HEK293 (cell line): ENCODE measurements at regions not wholly inside any gene's neighbourhood (a gene's known extent, or its start where the extent isn't known, plus 50 kb on each side); places are given as distances from the start of the nearest gene placed in this dataset.

Experiments used
- CTCF ChIA-PET: fragments of 350-600 bp; formaldehyde crosslinking; extraction: SDS; loops from one replicate; lab custom pipeline; 2021; ENCODE audit warnings: antibody characterized with exemption; lab: Yijun Ruan, JAX
- POLR2A ChIA-PET: fragments of 300-600 bp; formaldehyde crosslinking; extraction: SDS; loops from one replicate; lab custom pipeline; 2020; ENCODE audit warnings: antibody characterized with exemption, inconsistent platforms; lab: Yijun Ruan, JAX
- H3K27ac ChIP-seq: fragments of 200-500 bp; sonication (Bioruptor generic); 2 replicates; pipeline ENCODE4 v1.5.1; 2014; ENCODE audit warnings: low read depth, low read length, control low read depth, inconsistent platforms; ENCODE audit errors: extremely low read depth
- H3K36me3 ChIP-seq, 2 experiments: fragments of 200-500 bp in 1 of 2; sonication (Bioruptor generic) in 1 of 2; 1 replicate in 1 of 2; 2 replicates in 1 of 2; pipeline ENCODE4 v1.5.1; 2014 to 2017; ENCODE audit warnings: inconsistent platforms in 2 of 2, low read length in 2 of 2; ENCODE audit not compliant: control insufficient read depth in 2 of 2, insufficient read depth in 1 of 2
- H3K4me1 ChIP-seq: fragments of 200-500 bp; sonication (Bioruptor generic); 2 replicates; pipeline ENCODE4 v1.5.1; 2014; ENCODE audit warnings: mild to moderate bottlenecking, low read length, inconsistent platforms; ENCODE audit not compliant: control insufficient read depth, insufficient read depth
- H3K4me3 ChIP-seq: 2 replicates; pipeline ENCODE4 v1.5.1; 2011; ENCODE audit warnings: low read depth, mild to moderate bottlenecking, control low read depth, low read length, moderate library complexity
- H3K9me3 ChIP-seq: fragments of 200-500 bp; sonication (Bioruptor generic); 2 replicates; pipeline ENCODE4 v1.5.1; 2014; ENCODE audit warnings: low read depth, low read length, inconsistent platforms; ENCODE audit not compliant: control insufficient read depth, insufficient read depth
- FEZF1 ChIP-seq: fragments of 450-650 bp; formaldehyde crosslinking; IDR thresholded peaks from 2 replicates; pipeline ENCODE4 v1.5.1; 2016; ENCODE audit warnings: missing biosample characterization, missing genetic modification characterization
- MEIS1 ChIP-seq: sonication (generic); formaldehyde crosslinking; IDR thresholded peaks from 2 replicates; pipeline ENCODE4 v1.8.1; 2022; ENCODE audit warnings: missing genetic modification reagents, mild to moderate bottlenecking, borderline replicate concordance
- PRDM10 ChIP-seq: fragments of 450-650 bp; formaldehyde crosslinking; IDR thresholded peaks from 2 replicates; pipeline ENCODE4 v1.5.1; 2016; ENCODE audit warnings: missing biosample characterization, missing genetic modification characterization
- SP7 ChIP-seq: fragments of 450-650 bp; formaldehyde crosslinking; IDR thresholded peaks from 2 replicates; pipeline ENCODE4 v1.5.1; 2016; ENCODE audit warnings: missing biosample characterization, missing genetic modification characterization
- ZBTB17 ChIP-seq: fragments of 450-650 bp; formaldehyde crosslinking; IDR thresholded peaks from 2 replicates; pipeline ENCODE4 v1.5.1; 2016; ENCODE audit warnings: missing biosample characterization, missing genetic modification characterization
- ZFP3 ChIP-seq: fragments of 450-650 bp; formaldehyde crosslinking; IDR thresholded peaks from 2 replicates; pipeline ENCODE4 v1.5.1; 2016; ENCODE audit warnings: low read depth, missing biosample characterization, missing genetic modification characterization
- ZFP69B ChIP-seq: fragments of 450-650 bp; formaldehyde crosslinking; IDR thresholded peaks from 2 replicates; pipeline ENCODE4 v1.5.1; 2016; ENCODE audit warnings: missing biosample characterization, missing genetic modification characterization
- ZNF140 ChIP-seq: fragments of 450-650 bp; formaldehyde crosslinking; IDR thresholded peaks from 2 replicates; pipeline ENCODE4 v1.5.1; 2016; ENCODE audit warnings: missing biosample characterization, missing genetic modification characterization
- ZNF146 ChIP-seq: fragments of 450-650 bp; formaldehyde crosslinking; IDR thresholded peaks from 2 replicates; pipeline ENCODE4 v1.5.1; 2016; ENCODE audit warnings: missing biosample characterization, missing genetic modification characterization
- ZNF223 ChIP-seq: fragments of 450-650 bp; formaldehyde crosslinking; IDR thresholded peaks from 2 replicates; pipeline ENCODE4 v1.5.1; 2016; ENCODE audit warnings: missing biosample characterization, missing genetic modification characterization
- ZNF292 ChIP-seq: fragments of 450-650 bp; formaldehyde crosslinking; IDR thresholded peaks from 2 replicates; pipeline ENCODE4 v1.5.1; 2016; ENCODE audit warnings: low read depth, missing biosample characterization, missing genetic modification characterization, borderline replicate concordance
- ZNF302 ChIP-seq: fragments of 450-650 bp; formaldehyde crosslinking; IDR thresholded peaks from 2 replicates; pipeline ENCODE4 v1.5.1; 2016; ENCODE audit warnings: missing biosample characterization, missing genetic modification characterization, low read depth
- ZNF37A ChIP-seq: fragments of 450-650 bp; IDR thresholded peaks from 2 replicates; pipeline ENCODE4 v1.5.1; 2018; ENCODE audit warnings: missing biosample characterization, missing genetic modification characterization
- ZNF558 ChIP-seq: fragments of 450-650 bp; formaldehyde crosslinking; IDR thresholded peaks from 2 replicates; pipeline ENCODE4 v1.5.1; 2016; ENCODE audit warnings: missing biosample characterization, missing genetic modification characterization
- ZNF596 ChIP-seq: fragments of 450-650 bp; IDR thresholded peaks from 2 replicates; pipeline ENCODE4 v1.5.0; 2018; ENCODE audit warnings: missing biosample characterization, mild to moderate bottlenecking, missing genetic modification characterization, moderate library complexity
- ZNF692 ChIP-seq: fragments of 450-650 bp; formaldehyde crosslinking; IDR thresholded peaks from 2 replicates; pipeline ENCODE4 v1.5.1; 2016; ENCODE audit warnings: missing biosample characterization, missing genetic modification characterization
- ZNF707 ChIP-seq: fragments of 450-650 bp; formaldehyde crosslinking; IDR thresholded peaks from 2 replicates; pipeline ENCODE4 v1.5.1; 2016; ENCODE audit warnings: missing biosample characterization, missing genetic modification characterization
- ZNF776 ChIP-seq: fragments of 450-650 bp; formaldehyde crosslinking; IDR thresholded peaks from 2 replicates; pipeline ENCODE4 v1.5.0; 2017; ENCODE audit warnings: missing biosample characterization, missing genetic modification characterization, borderline replicate concordance
- TF ChIP-seq, protein P1 (sequence below): fragments of 450-650 bp; formaldehyde crosslinking; IDR thresholded peaks from 2 replicates; pipeline ENCODE4 v1.5.1; 2016; ENCODE audit warnings: missing biosample characterization, missing genetic modification characterization
- TF ChIP-seq, protein P2 (sequence below): fragments of 450-650 bp; formaldehyde crosslinking; IDR thresholded peaks from 2 replicates; pipeline ENCODE4 v1.5.1; 2016; ENCODE audit warnings: missing biosample characterization, missing genetic modification characterization
- TF ChIP-seq, protein P3 (sequence below): fragments of 450-650 bp; formaldehyde crosslinking; IDR thresholded peaks from 2 replicates; pipeline ENCODE4 v1.5.1; 2016; ENCODE audit warnings: missing biosample characterization, missing genetic modification characterization

- TF ChIP-seq ZNF707 (tag by site-specific recombination) = no peak
- TF ChIP-seq ZBTB17 (tag by site-specific recombination) = no peak
- no peak for TF ChIP-seq ZNF596 (tag by site-specific recombination)
- no peak for TF ChIP-seq ZNF140 (tag by site-specific recombination)
- TF ChIP-seq ZFP3 (tag by site-specific recombination) = no peak
- no peak for TF ChIP-seq ZNF692
- TF ChIP-seq ZFP69B (tag by site-specific recombination) = no peak
- no peak for TF ChIP-seq ZNF776 (tag by site-specific recombination)
- TF ChIP-seq, protein P1, sequence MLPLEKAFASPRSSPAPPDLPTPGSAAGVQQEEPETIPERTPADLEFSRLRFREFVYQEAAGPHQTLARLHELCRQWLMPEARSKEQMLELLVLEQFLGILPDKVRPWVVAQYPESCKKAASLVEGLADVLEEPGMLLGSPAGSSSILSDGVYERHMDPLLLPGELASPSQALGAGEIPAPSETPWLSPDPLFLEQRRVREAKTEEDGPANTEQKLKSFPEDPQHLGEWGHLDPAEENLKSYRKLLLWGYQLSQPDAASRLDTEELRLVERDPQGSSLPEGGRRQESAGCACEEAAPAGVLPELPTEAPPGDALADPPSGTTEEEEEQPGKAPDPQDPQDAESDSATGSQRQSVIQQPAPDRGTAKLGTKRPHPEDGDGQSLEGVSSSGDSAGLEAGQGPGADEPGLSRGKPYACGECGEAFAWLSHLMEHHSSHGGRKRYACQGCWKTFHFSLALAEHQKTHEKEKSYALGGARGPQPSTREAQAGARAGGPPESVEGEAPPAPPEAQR (tag by site-specific recombination) = no peak
Observed at GRCh38 chr5:36528588-36528987, 77.8 kb upstream of the SLC1A3 start (continued).

DNA sequence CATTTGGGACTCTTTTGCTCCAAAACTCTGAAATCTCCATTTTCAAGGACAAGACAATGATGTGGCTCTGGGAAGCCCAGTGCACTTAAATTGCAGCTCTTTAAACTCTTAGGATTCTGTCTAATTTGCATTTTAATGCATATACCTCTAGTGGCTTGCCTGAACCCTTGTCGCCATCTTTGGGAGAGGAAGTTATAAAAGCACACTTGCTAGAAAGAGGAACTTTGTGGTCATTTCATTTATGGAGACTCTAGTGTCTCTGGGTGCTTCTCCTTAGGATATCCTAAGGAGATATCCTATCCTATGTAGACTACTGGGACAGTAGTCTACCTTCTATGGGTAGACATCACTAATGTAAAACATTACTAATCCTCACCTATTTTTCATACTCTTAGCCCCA is 77.3 kb upstream of the SLC1A3 start:
- ChIA-PET CTCF (no interaction called here), POLR2A (no interaction called here)
- H3K4me3 ChIP-seq = no peak overlapping the region
- no peaks in the 10 kb centered on the region for H3K4me1 ChIP-seq
- TF ChIP-seq ZNF37A = no peak
- no peak for TF ChIP-seq ZNF292 (tag by site-specific recombination)
- TF ChIP-seq, protein P2, sequence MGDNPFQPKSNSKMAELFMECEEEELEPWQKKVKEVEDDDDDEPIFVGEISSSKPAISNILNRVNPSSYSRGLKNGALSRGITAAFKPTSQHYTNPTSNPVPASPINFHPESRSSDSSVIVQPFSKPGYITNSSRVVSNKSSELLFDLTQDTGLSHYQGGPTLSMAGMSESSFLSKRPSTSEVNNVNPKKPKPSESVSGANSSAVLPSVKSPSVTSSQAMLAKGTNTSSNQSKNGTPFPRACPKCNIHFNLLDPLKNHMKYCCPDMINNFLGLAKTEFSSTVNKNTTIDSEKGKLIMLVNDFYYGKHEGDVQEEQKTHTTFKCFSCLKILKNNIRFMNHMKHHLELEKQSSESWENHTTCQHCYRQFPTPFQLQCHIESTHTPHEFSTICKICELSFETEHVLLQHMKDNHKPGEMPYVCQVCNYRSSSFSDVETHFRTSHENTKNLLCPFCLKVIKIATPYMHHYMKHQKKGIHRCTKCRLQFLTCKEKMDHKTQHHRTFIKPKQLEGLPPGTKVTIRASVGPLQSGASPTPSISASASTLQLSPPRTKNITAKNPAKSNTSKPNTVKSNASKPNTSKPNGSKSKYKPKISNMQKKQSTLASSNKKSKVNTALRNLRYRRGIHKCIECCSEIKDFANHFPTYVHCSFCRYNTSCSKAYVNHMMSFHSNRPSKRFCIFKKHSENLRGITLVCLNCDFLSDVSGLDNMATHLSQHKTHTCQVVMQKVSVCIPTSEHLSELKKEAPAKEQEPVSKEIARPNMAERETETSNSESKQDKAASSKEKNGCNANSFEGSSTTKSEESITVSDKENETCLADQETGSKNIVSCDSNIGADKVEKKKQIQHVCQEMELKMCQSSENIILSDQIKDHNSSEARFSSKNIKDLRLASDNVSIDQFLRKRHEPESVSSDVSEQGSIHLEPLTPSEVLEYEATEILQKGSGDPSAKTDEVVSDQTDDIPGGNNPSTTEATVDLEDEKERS (tag by site-specific recombination) = no peak
- no peak for TF ChIP-seq SP7 (tag by site-specific recombination)
- TF ChIP-seq ZNF558 (tag by site-specific recombination) = no peak
- no peak for TF ChIP-seq MEIS1 (CRISPR knock-in tag)
- TF ChIP-seq ZNF302 (tag by site-specific recombination) = no peak
- TF ChIP-seq ZNF223 (tag by site-specific recombination) = no peak
- no peak for TF ChIP-seq ZNF146
- H3K27ac ChIP-seq = no peak overlapping the region
- no peaks in the 10 kb centered on the region for H3K36me3 ChIP-seq
- H3K9me3 ChIP-seq = no peaks in the 10 kb centered on the region

GRCh38 chr5:36530215-36530614 is 76.2 kb upstream of the SLC1A3 start:
- Histone ChIP-seq H3K9me3 (no peaks in the 10 kb centered on the region), H3K4me3 (no peak overlapping the region), H3K4me1 (no peaks in the 10 kb centered on the region), H3K36me3 (no peaks in the 10 kb centered on the region), H3K27ac (no peak overlapping the region)
- CTCF ChIA-PET = no interaction called here
- POLR2A ChIA-PET = no interaction called here
- TF ChIP-seq FEZF1 (tag by site-specific recombination) = no peak
- TF ChIP-seq PRDM10 (tag by site-specific recombination) = peak; percentile 76
- TF ChIP-seq, protein P3, sequence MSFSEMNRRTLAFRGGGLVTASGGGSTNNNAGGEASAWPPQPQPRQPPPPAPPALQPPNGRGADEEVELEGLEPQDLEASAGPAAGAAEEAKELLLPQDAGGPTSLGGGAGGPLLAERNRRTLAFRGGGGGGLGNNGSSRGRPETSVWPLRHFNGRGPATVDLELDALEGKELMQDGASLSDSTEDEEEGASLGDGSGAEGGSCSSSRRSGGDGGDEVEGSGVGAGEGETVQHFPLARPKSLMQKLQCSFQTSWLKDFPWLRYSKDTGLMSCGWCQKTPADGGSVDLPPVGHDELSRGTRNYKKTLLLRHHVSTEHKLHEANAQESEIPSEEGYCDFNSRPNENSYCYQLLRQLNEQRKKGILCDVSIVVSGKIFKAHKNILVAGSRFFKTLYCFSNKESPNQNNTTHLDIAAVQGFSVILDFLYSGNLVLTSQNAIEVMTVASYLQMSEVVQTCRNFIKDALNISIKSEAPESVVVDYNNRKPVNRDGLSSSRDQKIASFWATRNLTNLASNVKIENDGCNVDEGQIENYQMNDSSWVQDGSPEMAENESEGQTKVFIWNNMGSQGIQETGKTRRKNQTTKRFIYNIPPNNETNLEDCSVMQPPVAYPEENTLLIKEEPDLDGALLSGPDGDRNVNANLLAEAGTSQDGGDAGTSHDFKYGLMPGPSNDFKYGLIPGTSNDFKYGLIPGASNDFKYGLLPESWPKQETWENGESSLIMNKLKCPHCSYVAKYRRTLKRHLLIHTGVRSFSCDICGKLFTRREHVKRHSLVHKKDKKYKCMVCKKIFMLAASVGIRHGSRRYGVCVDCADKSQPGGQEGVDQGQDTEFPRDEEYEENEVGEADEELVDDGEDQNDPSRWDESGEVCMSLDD (tag by site-specific recombination) = no peak
